ENCODE measurements at regions not wholly inside any gene's neighbourhood (a gene's known extent, or its start where the extent isn't known, plus 50 kb on each side); places are given as distances from the start of the nearest gene placed in this dataset.

GRCh38 chr6:168182908-168183612, 104.0 kb upstream of the FRMD1 start:
- Histone ChIP-seq H3K27ac (ENCODE audit: low read depth, low read length) (no peak overlapping the region), H3K4me1 (ENCODE audit: control insufficient read depth, insufficient read depth, low read length) (peaks cover 43% of the 10 kb centered on the region)

GRCh38 chr6:168182366-168182765, 103.4 kb upstream of the FRMD1 start:
- Histone ChIP-seq H3K27ac (ENCODE audit: low read depth, low read length) (no peak overlapping the region), H3K36me3 (ENCODE audit: control insufficient read depth, insufficient read depth, low read length) (no peaks in the 10 kb centered on the region), H3K9ac (ENCODE audit: low read depth, low read length) (no peak overlapping the region), H3K4me1 (ENCODE audit: control insufficient read depth, insufficient read depth, low read length) (peaks cover 43% of the 10 kb centered on the region), H3K9me3 (ENCODE audit: control insufficient read depth, insufficient read depth, low read length) (0 out of 2 replicates have a peak, but pooled peaks cover 7% of the 10 kb centered on the region), H3K4me3 (ENCODE audit: low read depth, low read length) (no peak overlapping the region), H3K27me3 (ENCODE audit: control insufficient read depth, insufficient read depth, low read length) (peaks cover 9% of the 10 kb centered on the region)

More at GRCh38 chr6:168182908-168183612, 104.0 kb upstream of the FRMD1 start:
- Histone ChIP-seq H3K9ac (ENCODE audit: low read depth, low read length) (no peak overlapping the region), H3K36me3 (ENCODE audit: control insufficient read depth, insufficient read depth, low read length) (no peaks in the 10 kb centered on the region), H3K4me3 (ENCODE audit: low read depth, low read length) (no peak overlapping the region), H3K9me3 (ENCODE audit: control insufficient read depth, insufficient read depth, low read length) (0 out of 2 replicates have a peak, but pooled peaks cover 7% of the 10 kb centered on the region), H3K27me3 (ENCODE audit: control insufficient read depth, insufficient read depth, low read length) (peaks cover 9% of the 10 kb centered on the region)

DNA sequence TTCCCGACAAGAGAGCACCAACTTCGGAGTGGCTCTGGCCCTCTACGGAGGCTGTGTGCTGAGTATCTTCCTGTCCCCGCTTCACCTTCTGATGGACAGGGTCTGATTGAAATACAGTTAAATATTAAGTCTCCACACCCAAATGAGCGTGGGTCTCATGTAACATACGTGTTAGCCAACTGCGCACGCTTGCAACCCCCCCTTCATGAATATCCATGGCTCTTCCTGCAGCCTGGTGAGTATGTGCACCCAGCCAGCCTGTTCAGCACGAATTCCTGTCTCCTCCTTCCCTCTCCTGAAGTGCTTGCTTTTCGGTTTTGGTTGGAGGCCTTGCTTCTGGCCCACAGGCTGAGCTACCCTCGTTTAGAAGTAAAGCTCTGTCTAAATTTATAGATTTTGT, 102.9 kb upstream of the FRMD1 start:
- Histone ChIP-seq H3K4me1 (ENCODE audit: control insufficient read depth, insufficient read depth, low read length) (peaks cover 43% of the 10 kb centered on the region), H3K9me3 (ENCODE audit: control insufficient read depth, insufficient read depth, low read length) (0 out of 2 replicates have a peak, but pooled peaks cover 7% of the 10 kb centered on the region), H3K9ac (ENCODE audit: low read depth, low read length) (no peak overlapping the region), H3K27ac (ENCODE audit: low read depth, low read length) (no peak overlapping the region), H3K4me3 (ENCODE audit: low read depth, low read length) (no peak overlapping the region), H3K36me3 (ENCODE audit: control insufficient read depth, insufficient read depth, low read length) (no peaks in the 10 kb centered on the region), H3K27me3 (ENCODE audit: control insufficient read depth, insufficient read depth, low read length) (peaks cover 9% of the 10 kb centered on the region)

- H3K27me3 ChIP-seq (ENCODE audit: control insufficient read depth, insufficient read depth, low read length) = peaks cover 9% of the 10 kb centered on the region
- H3K9me3 ChIP-seq (ENCODE audit: control insufficient read depth, insufficient read depth, low read length) = 0 out of 2 replicates have a peak, but pooled peaks cover 3% of the 10 kb centered on the region
- no peak overlapping the region for H3K4me3 ChIP-seq (ENCODE audit: low read depth, low read length)
- peaks cover 43% of the 10 kb centered on the region for H3K4me1 ChIP-seq (ENCODE audit: control insufficient read depth, insufficient read depth, low read length)
- no peak overlapping the region for H3K9ac ChIP-seq (ENCODE audit: low read depth, low read length)
- H3K36me3 ChIP-seq (ENCODE audit: control insufficient read depth, insufficient read depth, low read length) = no peaks in the 10 kb centered on the region
- H3K27ac ChIP-seq (ENCODE audit: low read depth, low read length) = no peak overlapping the region
These were observed 102.3 kb upstream of the FRMD1 start for GRCh38 chr6:168181316-168181715.

DNA sequence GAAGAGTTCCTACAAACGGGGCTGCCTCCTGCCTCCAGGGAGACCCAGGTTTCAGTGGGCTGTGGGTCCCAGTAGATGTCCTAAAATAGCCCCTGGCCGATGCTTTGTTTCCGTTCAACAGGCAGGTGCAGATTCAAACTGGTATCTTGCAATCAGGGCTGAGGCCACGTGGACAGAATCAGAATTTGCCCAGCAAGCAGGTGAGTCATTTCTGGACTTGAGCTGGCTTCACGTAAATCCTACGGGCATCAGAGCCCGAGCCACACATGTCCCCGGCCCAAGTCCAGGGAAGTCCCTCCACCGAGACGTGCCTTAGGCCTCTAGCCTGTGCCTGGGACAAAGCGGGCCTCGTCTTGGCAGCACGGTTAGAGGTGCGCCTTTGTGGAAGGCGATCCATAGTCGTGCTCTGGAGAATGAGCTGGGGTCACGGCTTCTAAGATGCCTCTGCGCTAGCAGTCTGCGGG, 101.6 kb upstream of the FRMD1 start:
- Histone ChIP-seq H3K9ac (ENCODE audit: low read depth, low read length) (no peak overlapping the region), H3K4me3 (ENCODE audit: low read depth, low read length) (no peak overlapping the region), H3K9me3 (ENCODE audit: control insufficient read depth, insufficient read depth, low read length) (no peaks in the 10 kb centered on the region), H3K27me3 (ENCODE audit: control insufficient read depth, insufficient read depth, low read length) (peaks cover 9% of the 10 kb centered on the region), H3K36me3 (ENCODE audit: control insufficient read depth, insufficient read depth, low read length) (no peaks in the 10 kb centered on the region), H3K27ac (ENCODE audit: low read depth, low read length) (peak overlapping the region; percentile 85), H3K4me1 (ENCODE audit: control insufficient read depth, insufficient read depth, low read length) (peaks cover 43% of the 10 kb centered on the region)

DNA sequence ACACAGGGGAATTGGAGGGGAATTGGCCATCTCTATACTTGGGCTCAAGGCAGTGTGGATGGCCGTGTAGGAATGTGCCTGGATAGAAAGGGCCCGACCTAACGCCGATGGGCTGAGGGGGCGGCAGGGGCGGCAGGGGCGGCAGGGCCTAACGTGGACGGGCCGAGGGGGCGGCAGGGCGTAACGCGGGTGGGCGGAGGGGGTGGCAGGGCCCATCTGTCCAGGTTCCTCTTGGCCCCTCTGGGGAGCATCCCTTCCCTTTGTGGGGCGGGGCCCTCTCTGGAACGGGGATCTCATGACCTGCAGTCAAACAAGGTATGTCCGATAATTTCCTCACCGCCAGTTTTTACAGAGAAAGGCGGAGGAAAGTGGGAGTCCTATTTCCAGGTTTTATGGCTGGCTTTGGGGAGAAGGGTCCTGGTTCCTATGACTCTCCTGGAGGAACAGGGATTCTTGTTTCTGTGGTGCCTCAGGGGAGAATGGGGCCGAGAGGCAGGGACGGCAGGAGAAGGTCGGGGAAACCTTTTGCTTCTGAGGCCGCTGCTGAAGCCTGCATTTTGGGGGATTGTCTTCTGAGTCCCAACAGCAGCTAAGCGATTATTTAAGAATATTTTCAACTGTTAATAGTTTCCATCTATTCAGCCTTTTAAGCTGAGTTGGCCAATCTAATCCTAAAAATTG, 100.8 kb upstream of the FRMD1 start:
- no peaks in the 10 kb centered on the region for H3K36me3 ChIP-seq (ENCODE audit: control insufficient read depth, insufficient read depth, low read length)
- no peak overlapping the region for H3K9ac ChIP-seq (ENCODE audit: low read depth, low read length)
- H3K4me3 ChIP-seq (ENCODE audit: low read depth, low read length) = no peak overlapping the region
- H3K9me3 ChIP-seq (ENCODE audit: control insufficient read depth, insufficient read depth, low read length) = no peaks in the 10 kb centered on the region
- H3K4me1 ChIP-seq (ENCODE audit: control insufficient read depth, insufficient read depth, low read length) = peaks cover 43% of the 10 kb centered on the region
- H3K27ac ChIP-seq (ENCODE audit: low read depth, low read length) = peak overlapping the region; percentile 85
- H3K27me3 ChIP-seq (ENCODE audit: control insufficient read depth, insufficient read depth, low read length) = peaks cover 9% of the 10 kb centered on the region

GRCh38 chr6:168179133-168179532, 100.1 kb upstream of the FRMD1 start:
- H3K9me3 ChIP-seq (ENCODE audit: control insufficient read depth, insufficient read depth, low read length) = no peaks in the 10 kb centered on the region
- H3K4me3 ChIP-seq (ENCODE audit: low read depth, low read length) = no peak overlapping the region
- no peaks in the 10 kb centered on the region for H3K36me3 ChIP-seq (ENCODE audit: control insufficient read depth, insufficient read depth, low read length)
- peaks cover 9% of the 10 kb centered on the region for H3K27me3 ChIP-seq (ENCODE audit: control insufficient read depth, insufficient read depth, low read length)
- H3K4me1 ChIP-seq (ENCODE audit: control insufficient read depth, insufficient read depth, low read length) = peaks cover 48% of the 10 kb centered on the region
- no peak overlapping the region for H3K9ac ChIP-seq (ENCODE audit: low read depth, low read length)
- no peak overlapping the region for H3K27ac ChIP-seq (ENCODE audit: low read depth, low read length)

DNA sequence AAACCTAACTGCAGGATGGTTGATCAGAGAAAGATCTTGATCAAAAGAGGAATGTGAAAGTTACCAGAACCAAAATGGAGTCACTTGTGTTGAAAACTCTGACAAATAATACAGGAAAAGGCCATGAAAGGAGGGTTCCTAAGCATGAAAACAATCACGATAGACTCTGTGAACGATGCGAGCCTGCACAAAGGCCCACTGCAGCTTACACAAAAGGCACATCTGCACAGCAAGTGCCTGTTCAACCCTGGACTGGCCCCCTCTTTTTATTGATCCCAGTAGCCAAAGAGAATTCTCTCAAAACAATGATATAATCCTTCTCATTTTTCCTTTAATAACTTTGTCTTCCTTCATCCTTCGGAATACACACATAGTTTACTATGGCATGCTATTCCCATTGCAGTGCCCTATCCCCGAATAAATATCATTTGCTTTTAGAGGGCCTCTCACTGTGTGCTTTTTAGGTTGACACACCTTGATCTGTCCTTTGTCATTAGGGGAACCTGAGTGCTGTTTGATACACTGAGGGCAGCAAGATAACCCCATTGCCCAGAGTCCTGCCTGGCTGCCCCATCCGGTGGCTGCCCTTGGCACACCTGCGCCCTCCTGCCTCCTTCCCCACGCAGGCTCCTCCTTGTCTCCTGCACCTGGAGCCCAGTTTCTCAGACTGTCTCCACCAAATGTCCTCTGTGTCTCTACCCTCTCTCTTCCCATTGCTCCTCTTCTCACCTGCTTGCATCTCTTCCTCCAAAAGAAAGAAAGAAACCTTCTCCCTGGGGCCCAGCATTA, 98.3 kb upstream of the FRMD1 start:
- Histone ChIP-seq H3K27ac (ENCODE audit: low read depth, low read length) (no peak overlapping the region), H3K9ac (ENCODE audit: low read depth, low read length) (no peak overlapping the region), H3K9me3 (ENCODE audit: control insufficient read depth, insufficient read depth, low read length) (no peaks in the 10 kb centered on the region), H3K36me3 (ENCODE audit: control insufficient read depth, insufficient read depth, low read length) (no peaks in the 10 kb centered on the region), H3K4me3 (ENCODE audit: low read depth, low read length) (no peak overlapping the region), H3K4me1 (ENCODE audit: control insufficient read depth, insufficient read depth, low read length) (peaks cover 61% of the 10 kb centered on the region), H3K27me3 (ENCODE audit: control insufficient read depth, insufficient read depth, low read length) (0 out of 2 replicates have a peak, but pooled peaks cover 4% of the 10 kb centered on the region)

GRCh38 chr6:168171673-168172353, 92.8 kb upstream of the FRMD1 start:
- peak overlapping the region; percentile 96 for H3K27ac ChIP-seq (ENCODE audit: low read depth, low read length)
- no peaks in the 10 kb centered on the region for H3K27me3 ChIP-seq (ENCODE audit: control insufficient read depth, insufficient read depth, low read length)
- H3K9ac ChIP-seq (ENCODE audit: low read depth, low read length) = 0 out of 2 replicates have a peak overlapping the region, but pooled peaks have one; percentile 28

DNA sequence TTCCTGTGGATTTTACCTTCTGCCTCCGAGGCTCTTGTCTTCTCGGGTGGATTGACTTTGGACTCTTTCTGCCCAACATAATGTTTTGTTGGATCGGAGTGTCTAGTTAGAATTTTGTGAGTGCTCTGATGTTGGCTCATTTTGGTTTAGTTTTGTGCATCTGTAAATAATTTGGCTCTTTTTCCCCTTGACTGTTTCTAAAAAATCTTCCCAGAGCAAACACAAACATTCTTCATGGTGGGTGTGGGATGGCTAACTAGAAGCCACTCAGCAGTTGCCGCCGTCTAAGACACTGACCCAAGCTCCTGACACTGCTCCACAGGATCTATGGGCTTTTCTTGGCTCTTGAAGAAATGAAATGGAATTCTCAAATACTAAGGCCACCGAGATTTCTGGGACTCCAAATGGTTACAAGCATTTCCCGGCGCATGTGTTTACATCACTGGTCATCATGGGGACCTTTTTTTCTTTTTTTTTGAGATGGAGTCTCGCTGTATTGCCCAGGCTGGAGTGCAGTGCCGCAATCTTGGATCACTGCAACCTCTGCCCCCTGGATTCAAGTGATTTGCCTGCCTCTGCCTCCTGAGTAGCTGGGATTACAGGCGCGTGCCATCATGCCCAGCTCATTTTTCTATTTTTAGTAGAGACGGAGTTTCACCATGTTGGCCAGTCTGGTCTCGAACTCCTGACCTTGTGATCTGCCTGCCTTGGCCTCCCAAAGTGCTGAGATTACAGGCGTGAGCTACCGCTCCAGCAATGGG, 92.0 kb upstream of the FRMD1 start:
- Histone ChIP-seq H3K36me3 (ENCODE audit: control insufficient read depth, insufficient read depth, low read length) (no peaks in the 10 kb centered on the region), H3K4me3 (ENCODE audit: low read depth, low read length) (no peak overlapping the region), H3K4me1 (ENCODE audit: control insufficient read depth, insufficient read depth, low read length) (peaks cover 29% of the 10 kb centered on the region), H3K9ac (ENCODE audit: low read depth, low read length) (no peak overlapping the region), H3K27me3 (ENCODE audit: control insufficient read depth, insufficient read depth, low read length) (no peaks in the 10 kb centered on the region), H3K9me3 (ENCODE audit: control insufficient read depth, insufficient read depth, low read length) (no peaks in the 10 kb centered on the region; the same call in 1 of the 2 replicates), H3K27ac (ENCODE audit: low read depth, low read length) (peak overlapping the region; percentile 76)

More at GRCh38 chr6:168171673-168172353, 92.8 kb upstream of the FRMD1 start:
- H3K36me3 ChIP-seq (ENCODE audit: control insufficient read depth, insufficient read depth, low read length) = no peaks in the 10 kb centered on the region
- peaks cover 29% of the 10 kb centered on the region for H3K4me1 ChIP-seq (ENCODE audit: control insufficient read depth, insufficient read depth, low read length)
- no peaks in the 10 kb centered on the region; the same call in 1 of the 2 replicates for H3K9me3 ChIP-seq (ENCODE audit: control insufficient read depth, insufficient read depth, low read length)
- peak overlapping the region; percentile 24 for H3K4me3 ChIP-seq (ENCODE audit: low read depth, low read length)
